Brain microvascular endothelial cell (primary cell): ENCODE measurements at regions not wholly inside any gene's neighbourhood (a gene's known extent, or its start where the extent isn't known, plus 50 kb on each side); places are given as distances from the start of the nearest gene placed in this dataset.

Experiments used
- DNase-seq: peaks from one replicate; pipeline ENCODE4 v3.0.0-alpha.2; 2020
- H3K27ac ChIP-seq: fragments of 250-450 bp; sonication (Bioruptor Pico); 2 replicates; pipeline ENCODE4 v1.5.1; 2020; ENCODE audit warnings: mild to moderate bottlenecking, moderate library complexity
- H3K27me3 ChIP-seq: fragments of 250-450 bp; sonication (Bioruptor Pico); replicated peaks from 2 replicates; pipeline ENCODE4 v1.5.1; 2020; ENCODE audit warnings: mild to moderate bottlenecking
- H3K36me3 ChIP-seq: fragments of 250-450 bp; sonication (Bioruptor Pico); replicated peaks from 2 replicates; pipeline ENCODE4 v1.5.1; 2020; ENCODE audit warnings: mild to moderate bottlenecking
- H3K4me3 ChIP-seq: 2 replicates; pipeline ENCODE4 v1.5.1; 2011; ENCODE audit warnings: low read depth, mild to moderate bottlenecking, control low read depth, low read length, moderate library complexity
- in situ Hi-C: cut with HindIII; loops from 2 replicates; pipeline ENCODE4 v1.10.0; 2017; ENCODE audit warnings: low sequenced_read_pairs, low pct_ligation_motif_present
- TF ChIP-seq, protein P1 (sequence below): IDR thresholded peaks from 2 replicates; pipeline ENCODE4 v1.5.1; 2011; ENCODE audit warnings: low read depth, mild to moderate bottlenecking, moderate library complexity, low read length, control low read depth, inconsistent platforms; ENCODE audit errors: missing control alignments

DNA sequence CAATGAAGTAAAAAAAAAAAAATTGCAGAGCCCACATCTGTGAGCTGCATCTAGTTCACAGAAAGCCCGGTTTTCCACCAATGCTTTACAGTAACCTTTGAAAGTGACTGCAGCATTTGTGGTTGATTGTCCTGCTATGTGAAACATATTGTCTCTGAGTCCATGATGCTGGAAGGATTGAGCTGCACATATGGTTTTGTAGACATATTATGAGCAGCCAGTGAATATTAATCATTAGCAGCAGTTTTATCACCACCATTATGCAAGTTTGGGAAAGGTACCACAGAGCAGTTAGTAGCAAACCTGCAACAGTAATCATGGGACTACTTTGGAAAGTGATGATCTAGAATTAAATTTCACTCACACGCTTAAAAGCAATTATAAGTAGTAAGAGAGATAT is 151.5 kb upstream of the PRICKLE1 start:
- no peaks in the 10 kb centered on the region for H3K36me3 ChIP-seq
- TF ChIP-seq, protein P1, sequence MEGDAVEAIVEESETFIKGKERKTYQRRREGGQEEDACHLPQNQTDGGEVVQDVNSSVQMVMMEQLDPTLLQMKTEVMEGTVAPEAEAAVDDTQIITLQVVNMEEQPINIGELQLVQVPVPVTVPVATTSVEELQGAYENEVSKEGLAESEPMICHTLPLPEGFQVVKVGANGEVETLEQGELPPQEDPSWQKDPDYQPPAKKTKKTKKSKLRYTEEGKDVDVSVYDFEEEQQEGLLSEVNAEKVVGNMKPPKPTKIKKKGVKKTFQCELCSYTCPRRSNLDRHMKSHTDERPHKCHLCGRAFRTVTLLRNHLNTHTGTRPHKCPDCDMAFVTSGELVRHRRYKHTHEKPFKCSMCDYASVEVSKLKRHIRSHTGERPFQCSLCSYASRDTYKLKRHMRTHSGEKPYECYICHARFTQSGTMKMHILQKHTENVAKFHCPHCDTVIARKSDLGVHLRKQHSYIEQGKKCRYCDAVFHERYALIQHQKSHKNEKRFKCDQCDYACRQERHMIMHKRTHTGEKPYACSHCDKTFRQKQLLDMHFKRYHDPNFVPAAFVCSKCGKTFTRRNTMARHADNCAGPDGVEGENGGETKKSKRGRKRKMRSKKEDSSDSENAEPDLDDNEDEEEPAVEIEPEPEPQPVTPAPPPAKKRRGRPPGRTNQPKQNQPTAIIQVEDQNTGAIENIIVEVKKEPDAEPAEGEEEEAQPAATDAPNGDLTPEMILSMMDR, result no peak
- no peak overlapping the region for H3K4me3 ChIP-seq
- no peak for DNase-seq
- no peak overlapping the region for H3K27ac ChIP-seq
- H3K27me3 ChIP-seq, result no peaks in the 10 kb centered on the region
- in situ Hi-C loops, result no loop called here

- no peak overlapping the region for H3K4me3 ChIP-seq
- no peaks in the 10 kb centered on the region for H3K36me3 ChIP-seq
- DNase-seq, result no peak
- no peak overlapping the region for H3K27ac ChIP-seq
- TF ChIP-seq, protein P1, result no peak
- no peaks in the 10 kb centered on the region for H3K27me3 ChIP-seq
- in situ Hi-C loops, result no loop called here
Measured at GRCh38 chr12:42737398-42737797, 147.9 kb upstream of the PRICKLE1 start.

DNA sequence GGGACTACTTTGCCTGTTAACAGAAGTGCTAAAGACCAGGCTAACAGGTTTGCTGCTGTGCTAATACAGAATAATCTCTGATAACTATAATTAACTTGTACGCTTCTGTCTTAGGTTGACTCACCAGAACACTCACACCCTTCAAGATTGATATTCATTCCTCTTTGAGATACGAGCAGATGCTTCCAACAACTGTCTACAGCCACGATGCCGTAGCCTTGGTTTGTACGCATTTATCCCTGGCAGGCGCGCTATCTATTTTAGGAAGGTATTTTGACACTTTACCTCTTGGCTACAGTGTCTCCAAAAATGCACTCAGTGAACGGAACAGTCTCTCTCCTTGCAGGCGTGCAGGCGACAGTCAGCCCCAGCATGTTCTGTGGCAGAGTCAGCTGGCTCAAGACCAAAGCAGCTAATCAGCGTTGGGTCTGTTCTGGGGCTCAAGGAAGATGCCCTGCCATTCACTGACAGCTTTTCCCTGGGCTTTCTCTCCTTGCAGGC is 146.4 kb upstream of the PRICKLE1 start:
- in situ Hi-C loops, result no loop called here
- H3K36me3 ChIP-seq, result no peaks in the 10 kb centered on the region
- H3K27me3 ChIP-seq, result no peaks in the 10 kb centered on the region
- TF ChIP-seq, protein P1, result no peak
- DNase-seq, result no peak
- no peak overlapping the region for H3K27ac ChIP-seq
- H3K4me3 ChIP-seq, result no peak overlapping the region

DNA sequence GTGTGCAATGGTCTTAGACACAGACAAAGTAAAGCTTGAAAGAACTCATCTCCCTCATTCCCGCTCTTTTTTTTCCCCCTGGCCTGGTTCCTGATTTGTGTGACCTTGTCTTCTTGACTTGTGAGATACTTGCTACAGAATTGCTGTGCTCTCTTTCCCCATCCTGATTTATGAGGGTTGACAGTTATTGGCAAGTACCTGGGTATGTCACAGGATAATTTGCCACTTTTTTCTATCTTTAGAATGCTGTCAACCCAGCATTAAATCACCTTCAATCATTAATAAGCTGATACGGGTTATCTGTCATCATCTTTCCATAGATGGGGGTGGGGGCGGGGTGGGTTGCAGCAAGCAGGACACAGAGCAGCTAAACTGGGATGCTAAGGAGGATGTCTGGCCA is 144.4 kb upstream of the PRICKLE1 start:
- Histone ChIP-seq H3K27me3 (no peaks in the 10 kb centered on the region), H3K36me3 (no peaks in the 10 kb centered on the region), H3K27ac (no peak overlapping the region), H3K4me3 (no peak overlapping the region)
- TF ChIP-seq, protein P1, result no peak
- DNase-seq, result no peak
- in situ Hi-C loops, result no loop called here

DNA sequence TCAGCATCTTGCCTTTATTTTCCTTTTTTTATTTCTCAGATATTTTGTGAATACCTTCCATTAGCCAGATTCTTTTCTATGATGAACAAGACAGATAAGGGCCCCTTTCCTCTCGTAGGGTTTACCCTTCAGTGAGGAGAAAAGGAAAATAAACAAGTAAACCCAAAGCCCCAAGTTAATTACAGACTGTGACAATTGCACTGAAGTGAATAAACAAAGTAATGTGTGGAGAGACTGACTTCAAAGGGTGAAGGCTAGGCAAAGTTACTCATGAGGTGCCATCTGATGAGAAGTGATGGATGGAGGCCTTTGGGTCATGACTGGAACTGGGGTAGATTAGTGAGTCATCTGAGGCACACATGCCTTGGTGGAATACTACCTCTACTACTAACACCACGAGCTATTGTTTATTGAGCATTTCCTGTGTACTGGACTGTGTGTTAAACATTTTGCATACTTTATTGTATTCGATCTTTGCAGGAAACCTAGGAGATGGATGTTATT is 143.4 kb upstream of the PRICKLE1 start:
- no peaks in the 10 kb centered on the region for H3K36me3 ChIP-seq
- in situ Hi-C loops, result no loop called here
- no peak overlapping the region for H3K4me3 ChIP-seq
- DNase-seq, result no peak
- TF ChIP-seq, protein P1, result no peak
- H3K27me3 ChIP-seq, result no peaks in the 10 kb centered on the region
- H3K27ac ChIP-seq, result no peak overlapping the region

DNA sequence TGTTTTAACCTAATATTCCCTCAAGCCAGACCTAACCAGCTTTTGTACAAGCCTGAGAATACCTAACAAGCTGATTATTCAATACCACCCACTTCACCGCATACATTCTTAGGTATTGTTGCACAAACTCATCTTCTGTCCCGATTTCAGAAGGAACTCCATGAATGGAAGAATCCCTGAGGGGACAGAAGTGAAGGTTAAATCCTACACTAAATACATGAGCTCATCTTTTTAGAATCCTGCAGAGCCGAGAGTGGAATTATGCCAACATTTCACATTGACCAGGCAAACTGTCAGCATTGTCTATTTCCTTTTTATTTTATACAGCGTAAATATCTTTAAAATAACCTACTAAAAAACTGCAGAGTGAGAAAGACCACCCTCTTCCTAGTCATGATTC is 140.7 kb upstream of the PRICKLE1 start:
- DNase-seq, result peak; percentile 33
- H3K36me3 ChIP-seq, result no peaks in the 10 kb centered on the region
- H3K27me3 ChIP-seq, result no peaks in the 10 kb centered on the region
- H3K4me3 ChIP-seq, result no peak overlapping the region
- in situ Hi-C loops, result no loop called here
- no peak overlapping the region for H3K27ac ChIP-seq
- TF ChIP-seq, protein P1, result no peak
